ENCODE measurements at regions not wholly inside any gene's neighbourhood (a gene's known extent, or its start where the extent isn't known, plus 50 kb on each side); places are given as distances from the start of the nearest gene placed in this dataset.

- TF ChIP-seq CTCF (IDR thresholded peaks at IDR 0.05) (no peak), SMC3 (IDR thresholded peaks at IDR 0.05; ENCODE audit: low read depth, low read length) (no peak), MAX (IDR thresholded peaks at IDR 0.05; ENCODE audit: low read depth) (no peak), POLR2AphosphoS5 (IDR thresholded peaks at IDR 0.05; ENCODE audit: low read depth, low read length) (no peak), TEAD4 (IDR thresholded peaks at IDR 0.05; ENCODE audit: borderline replicate concordance, insufficient read depth) (no peak), SIN3A (IDR thresholded peaks at IDR 0.05; ENCODE audit: borderline replicate concordance, low read depth, low read length) (no peak), ELF1 (IDR thresholded peaks at IDR 0.05) (no peak)
- TF ChIP-seq, protein P1, sequence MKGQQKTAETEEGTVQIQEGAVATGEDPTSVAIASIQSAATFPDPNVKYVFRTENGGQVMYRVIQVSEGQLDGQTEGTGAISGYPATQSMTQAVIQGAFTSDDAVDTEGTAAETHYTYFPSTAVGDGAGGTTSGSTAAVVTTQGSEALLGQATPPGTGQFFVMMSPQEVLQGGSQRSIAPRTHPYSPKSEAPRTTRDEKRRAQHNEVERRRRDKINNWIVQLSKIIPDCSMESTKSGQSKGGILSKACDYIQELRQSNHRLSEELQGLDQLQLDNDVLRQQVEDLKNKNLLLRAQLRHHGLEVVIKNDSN (IDR thresholded peaks at IDR 0.05; ENCODE audit: borderline replicate concordance, low read depth) = no peak
- TF ChIP-seq, protein P2, sequence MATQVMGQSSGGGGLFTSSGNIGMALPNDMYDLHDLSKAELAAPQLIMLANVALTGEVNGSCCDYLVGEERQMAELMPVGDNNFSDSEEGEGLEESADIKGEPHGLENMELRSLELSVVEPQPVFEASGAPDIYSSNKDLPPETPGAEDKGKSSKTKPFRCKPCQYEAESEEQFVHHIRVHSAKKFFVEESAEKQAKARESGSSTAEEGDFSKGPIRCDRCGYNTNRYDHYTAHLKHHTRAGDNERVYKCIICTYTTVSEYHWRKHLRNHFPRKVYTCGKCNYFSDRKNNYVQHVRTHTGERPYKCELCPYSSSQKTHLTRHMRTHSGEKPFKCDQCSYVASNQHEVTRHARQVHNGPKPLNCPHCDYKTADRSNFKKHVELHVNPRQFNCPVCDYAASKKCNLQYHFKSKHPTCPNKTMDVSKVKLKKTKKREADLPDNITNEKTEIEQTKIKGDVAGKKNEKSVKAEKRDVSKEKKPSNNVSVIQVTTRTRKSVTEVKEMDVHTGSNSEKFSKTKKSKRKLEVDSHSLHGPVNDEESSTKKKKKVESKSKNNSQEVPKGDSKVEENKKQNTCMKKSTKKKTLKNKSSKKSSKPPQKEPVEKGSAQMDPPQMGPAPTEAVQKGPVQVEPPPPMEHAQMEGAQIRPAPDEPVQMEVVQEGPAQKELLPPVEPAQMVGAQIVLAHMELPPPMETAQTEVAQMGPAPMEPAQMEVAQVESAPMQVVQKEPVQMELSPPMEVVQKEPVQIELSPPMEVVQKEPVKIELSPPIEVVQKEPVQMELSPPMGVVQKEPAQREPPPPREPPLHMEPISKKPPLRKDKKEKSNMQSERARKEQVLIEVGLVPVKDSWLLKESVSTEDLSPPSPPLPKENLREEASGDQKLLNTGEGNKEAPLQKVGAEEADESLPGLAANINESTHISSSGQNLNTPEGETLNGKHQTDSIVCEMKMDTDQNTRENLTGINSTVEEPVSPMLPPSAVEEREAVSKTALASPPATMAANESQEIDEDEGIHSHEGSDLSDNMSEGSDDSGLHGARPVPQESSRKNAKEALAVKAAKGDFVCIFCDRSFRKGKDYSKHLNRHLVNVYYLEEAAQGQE (IDR thresholded peaks at IDR 0.05; ENCODE audit: low read depth, low read length) = no peak
Measured at GRCh38 chr1:37158113-37158749, 123.9 kb upstream of the GRIK3 start.

Measured in SK-N-SH (cell line).